ENCODE measurements at regions not wholly inside any gene's neighbourhood (a gene's known extent, or its start where the extent isn't known, plus 50 kb on each side); places are given as distances from the start of the nearest gene placed in this dataset.
"Not testable (repeated sequence)": the region's sequence is repeated elsewhere in the genome, so short reads cannot be mapped to it uniquely, and the experiment has no call there.

DNA sequence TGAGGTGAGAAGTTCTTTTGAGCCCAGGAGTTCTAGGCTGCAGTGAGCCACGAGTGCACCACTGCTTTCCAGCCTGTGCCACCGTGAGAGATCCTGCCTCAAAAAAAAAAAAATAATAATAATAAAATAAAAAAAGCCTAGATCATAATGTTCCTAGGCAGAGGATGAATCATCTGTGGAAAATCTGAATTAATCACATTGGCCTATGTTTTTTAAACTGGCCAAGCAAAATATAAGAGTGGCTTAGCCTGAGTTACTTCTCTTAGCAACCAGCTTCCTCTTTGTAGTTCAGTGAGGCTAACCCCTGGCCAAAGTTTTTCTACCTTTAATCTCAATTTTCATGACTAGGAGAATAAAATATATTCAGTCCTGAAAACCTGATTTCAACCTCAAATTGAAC lies 614.6 kb downstream of the PPP4R3C start:
- no peak for DNase-seq

DNA sequence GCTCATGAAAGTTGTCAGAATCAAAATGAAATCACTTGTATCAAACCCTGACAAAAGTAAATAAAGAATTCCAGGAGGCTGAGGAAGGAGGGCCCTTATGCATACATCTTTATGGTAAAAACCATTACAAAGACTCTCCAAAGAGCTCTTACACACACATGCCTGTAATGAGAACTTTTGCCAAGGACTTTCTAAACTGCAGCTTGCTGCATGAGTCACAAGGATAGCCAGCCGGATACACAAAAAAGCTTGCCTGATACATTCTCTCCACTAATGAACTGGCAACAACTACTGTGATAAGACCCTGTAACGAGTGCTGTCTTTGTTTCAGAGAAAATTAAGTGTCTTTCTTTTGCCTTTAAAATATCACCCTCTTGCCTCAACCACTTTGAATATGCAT lies 618.1 kb downstream of the PPP4R3C start:
- DNase-seq = no peak

DNA sequence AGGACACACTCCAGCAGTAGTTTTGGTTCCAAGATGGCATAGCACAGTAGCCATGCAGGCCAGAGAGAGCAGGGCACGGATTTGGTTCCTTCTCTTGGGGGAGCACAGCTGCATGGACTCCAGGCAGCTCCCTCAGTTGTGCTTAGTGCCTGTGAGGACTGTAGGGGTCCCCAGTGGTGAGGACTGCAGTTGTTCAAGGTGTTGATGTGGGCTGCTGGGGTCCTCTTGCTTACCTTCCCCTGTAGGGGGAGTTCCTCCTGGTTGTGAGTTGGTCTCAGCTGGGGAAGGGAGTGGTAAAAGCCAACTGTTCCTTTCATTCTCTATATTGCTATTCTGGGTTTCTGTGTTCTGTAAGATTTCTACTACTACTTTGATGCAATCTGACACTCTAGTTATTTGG lies 606.5 kb downstream of the MAGEB5 start:
- no peak for DNase-seq

DNA sequence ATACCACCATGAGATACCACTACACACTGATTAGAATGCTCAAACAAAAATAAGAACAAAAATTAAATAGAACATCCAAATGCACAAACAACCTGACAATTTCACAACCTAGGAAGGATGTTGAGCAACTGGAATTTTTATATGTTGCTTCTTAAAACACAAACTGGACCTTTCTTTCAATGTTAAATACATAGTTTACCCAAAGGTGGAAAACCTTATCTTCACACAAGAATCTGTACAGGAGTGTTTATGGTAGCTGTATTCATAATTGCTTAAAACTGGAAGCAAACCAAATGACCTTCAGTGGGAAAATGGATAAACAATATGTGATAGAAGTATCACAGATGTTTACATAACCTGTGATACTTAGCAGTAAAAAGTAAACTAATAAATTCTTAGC lies 573.8 kb downstream of the MAGEB5 start:
- no peak for DNase-seq

DNA sequence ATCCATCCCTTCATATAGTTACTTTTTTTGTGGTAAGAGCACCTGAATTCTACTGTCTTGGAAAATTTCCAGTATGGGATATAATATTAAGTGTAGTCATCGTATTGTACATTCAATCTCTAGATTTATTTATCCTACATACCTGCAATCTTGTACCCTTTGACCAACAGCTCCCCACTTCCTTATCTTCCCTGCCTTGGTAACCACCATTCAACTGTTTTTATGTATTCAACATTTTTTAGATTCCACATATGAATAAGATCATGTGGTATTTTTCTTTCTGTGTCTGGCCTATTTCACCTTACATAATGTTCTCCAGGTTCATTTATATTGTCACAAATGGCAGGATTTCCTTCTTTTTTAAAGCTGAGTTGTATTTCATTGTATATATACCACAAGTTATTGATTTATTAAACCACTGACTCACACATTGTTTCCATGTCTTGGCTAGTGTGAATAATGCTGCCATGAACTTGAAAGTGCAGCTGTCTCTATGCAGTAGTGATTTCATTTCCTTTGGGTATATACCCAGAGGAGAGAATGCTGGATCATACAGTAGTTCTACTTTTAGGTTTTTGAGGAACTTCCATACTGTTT lies 572.5 kb downstream of the MAGEB5 start:
- DNase-seq = no peak

DNA sequence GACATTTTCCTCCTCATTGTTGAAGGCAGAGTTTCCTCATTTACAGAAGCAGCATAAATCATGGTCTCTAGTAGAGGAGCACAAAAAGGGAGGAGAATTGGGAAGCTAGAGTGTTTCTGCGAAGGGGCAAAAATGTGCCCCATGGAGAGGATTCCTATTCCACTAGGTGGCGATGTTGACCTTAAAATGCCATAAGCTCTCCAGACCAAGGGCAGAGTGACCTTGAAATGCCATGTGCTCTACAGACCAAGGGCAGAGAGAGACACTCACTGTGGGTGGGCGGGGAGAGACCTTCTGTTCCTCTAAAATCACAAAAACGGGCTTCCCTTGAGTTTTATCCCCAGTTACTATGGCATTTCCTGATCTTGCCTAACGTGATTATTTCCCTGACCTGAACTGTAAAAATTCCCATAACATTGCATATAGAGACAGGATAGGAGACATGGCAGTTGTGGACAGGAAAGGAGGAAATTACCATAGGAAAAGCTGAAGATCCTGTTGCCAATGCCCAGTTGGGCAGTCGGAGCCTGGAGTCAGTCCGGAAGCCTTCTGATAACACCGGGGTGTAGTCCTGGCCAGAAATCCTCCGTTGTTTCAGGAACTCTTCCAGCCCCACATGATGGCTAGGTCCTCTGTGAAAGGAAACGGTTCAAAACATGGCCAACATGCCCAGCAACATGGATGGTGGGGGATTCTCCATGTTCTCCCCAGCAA lies 567.7 kb downstream of the MAGEB5 start:
- no peak for DNase-seq

DNA sequence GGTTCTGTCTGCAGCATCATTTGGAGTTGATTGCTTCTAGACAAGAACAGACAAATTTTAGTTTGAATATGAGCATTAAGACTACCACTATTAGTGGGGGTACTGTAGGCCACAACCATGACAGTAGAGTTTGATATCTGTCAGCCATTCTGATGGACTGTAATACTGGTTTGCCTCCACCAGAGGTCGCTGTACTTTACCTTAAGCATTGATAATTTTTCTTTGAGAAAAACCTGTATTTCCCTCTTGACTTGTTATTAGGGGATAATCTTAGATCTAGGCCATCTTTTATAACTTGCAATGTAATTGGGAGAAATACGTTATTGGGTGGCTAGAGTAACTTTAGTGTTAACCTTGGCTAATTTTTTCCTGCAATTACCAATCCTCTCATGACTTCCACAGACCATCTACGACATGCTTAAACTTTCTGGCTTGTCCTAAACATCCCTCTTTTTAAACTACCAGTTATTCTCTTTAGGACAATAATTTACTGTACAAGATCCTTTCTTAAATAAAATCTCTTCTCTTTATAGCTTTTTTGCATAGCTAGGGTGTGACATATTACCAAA lies 562.4 kb downstream of the MAGEB5 start:
- DNase-seq = no peak

DNA sequence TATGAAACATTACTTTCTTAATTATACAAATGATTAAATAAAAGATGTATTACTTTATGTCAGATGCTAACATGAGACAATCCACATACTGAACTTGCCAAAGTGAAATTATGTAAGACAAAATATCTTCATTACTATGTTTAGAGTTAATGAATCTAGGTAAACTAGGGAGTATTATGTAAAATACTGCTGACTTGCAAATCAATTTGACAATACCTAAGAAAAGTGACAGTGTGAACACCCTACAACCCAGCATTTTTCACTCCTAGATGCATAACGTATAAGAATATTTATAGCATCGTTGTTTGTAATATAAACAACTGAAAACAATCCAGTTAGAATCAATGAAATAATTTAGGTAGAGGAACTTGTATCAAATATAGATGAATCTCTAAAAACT lies 546.3 kb downstream of the MAGEB5 start:
- DNase-seq = no peak

DNA sequence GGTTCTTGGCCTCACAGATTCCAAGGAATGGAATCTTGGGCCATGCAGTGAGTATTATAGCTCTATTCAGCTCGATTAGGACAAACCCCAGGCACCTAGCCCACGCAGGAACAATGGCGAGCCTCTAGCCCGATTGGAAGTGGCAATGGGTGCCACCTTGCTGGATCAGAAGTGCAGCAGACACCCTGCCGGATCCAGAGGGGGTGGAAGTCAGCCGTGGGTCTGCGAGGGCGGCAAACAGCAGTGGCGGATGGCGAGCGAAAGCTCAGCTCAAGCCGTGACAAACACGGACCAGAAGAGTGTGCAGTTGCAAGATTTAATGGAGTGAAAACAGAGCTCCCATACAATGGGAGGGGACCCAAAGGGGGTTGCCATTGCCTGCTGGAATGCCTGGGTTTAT lies 539.8 kb downstream of the MAGEB5 start:
- DNase-seq = not testable (repeated sequence)

DNA sequence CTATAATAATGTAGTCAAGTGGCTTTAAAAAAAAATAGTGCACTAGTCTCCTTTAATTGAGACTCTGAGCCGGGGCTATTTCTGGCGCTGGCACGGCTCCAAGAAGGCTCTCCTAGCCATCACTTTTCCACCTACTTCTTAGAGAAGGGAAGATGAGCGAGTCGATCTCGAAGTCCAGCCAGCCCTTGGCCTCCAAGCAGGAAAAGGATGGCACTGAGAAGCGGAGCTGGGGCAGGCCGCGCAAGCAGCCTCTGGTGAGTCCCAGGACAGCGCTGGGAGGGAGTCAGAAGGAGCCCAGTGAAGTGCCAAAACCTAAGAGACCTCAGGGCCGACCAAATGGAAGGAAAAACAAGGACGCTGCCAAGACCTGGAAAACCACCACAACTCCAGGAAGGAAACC lies 531.9 kb downstream of the MAGEB5 start:
- DNase-seq = no peak

DNA sequence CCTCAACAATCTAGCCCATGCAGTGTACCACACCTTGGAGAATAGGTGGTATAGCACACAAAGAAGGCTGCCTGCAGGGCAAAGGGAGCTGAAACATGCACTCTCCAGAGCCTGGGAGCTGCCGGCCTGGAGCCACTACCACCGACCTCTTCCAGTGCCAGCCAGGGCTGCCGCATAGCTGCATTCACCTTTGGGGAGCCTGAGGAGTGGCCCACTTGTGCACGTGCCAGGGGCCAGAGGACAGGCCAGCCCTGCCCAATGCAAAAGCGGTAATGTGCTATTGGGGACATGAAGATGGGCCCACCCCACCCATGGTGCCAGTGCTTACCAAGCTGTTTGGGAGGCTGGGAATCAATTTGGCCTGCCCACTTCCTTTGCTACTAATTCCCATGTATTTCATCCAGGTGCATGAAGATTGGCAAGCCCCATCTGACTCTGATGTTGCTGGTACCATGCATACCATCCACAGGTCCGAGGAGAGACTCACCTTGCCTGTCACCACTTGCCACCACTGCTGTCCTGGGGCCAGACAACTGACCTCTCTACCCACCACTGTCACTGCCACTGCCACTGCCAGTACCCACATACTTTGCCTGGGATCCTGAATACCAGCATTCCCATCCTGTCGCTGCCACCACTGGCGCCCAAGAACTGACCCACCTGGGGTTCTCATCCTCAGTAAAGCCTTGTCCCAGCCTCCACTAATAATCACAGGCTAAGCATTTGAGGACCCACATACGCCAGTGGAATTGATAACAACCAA lies 506.9 kb downstream of the MAGEB5 start:
- no peak for DNase-seq

DNA sequence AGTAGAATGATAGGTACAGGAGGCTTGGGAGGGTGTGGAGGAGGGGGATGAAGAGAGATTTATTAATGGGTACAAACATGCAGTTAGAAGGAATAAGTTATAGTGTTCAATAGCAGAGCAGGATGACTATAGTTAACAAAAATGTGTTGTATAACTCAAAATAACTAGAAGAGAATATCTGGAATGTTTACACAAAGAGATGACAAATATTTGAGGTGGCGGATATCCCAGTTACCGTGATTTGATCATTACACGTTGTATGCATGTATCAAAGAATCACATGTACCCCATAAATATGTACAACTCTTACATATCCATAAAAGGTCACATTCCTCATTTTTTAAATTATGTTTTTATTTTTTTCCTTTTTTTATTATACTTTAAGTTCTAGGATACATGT lies 456.6 kb downstream of the MAGEB5 start:
- no peak for DNase-seq

DNA sequence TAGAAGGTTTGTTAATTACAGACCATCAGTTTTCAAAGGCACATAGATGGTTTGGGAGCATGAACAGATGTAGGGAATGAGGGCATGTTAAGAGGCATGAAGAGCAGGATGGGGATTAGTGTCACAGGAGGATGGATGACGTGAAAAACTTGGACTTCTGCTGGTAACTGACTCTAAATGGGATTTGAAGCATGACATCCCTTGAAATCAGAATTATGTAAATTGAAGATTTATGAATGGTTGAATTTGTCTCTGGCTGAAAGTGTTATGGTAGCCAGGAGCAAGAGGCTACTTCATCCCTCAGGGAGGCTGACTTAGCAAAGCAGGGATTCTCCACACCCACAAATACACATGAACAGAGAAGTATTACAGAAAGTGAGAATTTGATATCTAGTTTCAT lies 454.6 kb downstream of the MAGEB5 start:
- DNase-seq = no peak

DNA sequence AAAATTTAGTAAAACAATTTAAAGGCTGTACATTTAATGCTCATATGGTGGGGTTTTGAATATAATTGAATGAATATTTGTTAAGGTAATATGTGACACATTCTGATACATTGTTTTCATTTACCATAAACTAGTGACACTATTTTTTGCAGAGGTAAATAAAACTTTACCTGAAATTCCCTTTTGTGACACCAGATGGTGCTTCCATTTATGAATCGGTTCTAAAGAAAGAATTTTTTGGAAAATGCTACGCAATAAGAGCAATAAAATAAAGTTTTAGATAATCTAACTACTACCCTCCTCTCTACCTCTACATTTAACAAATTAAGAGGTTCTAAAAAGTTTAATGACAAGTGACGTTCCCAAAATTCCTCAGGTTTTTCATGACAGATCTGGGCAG lies 448.9 kb downstream of the MAGEB5 start:
- DNase-seq = no peak

DNA sequence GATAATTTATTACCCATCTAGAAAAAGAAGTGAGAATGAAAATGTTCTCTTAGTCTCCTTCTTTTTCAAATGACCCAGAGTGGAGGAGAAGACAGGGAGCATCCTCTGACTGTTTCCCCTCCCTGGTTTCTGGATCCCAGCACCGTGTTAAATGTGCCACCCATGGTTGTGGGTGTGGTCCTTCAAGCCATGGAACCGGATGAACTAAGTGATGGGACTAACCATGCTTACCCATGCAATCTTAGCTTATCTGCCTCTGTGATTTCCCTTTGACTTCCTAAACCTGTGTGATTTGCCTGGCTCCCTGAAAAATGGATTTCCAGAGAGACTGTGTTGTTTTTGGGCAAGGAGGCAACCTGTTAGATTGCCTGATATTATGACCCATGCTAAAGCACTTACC lies 437.1 kb downstream of the MAGEB5 start:
- no peak for DNase-seq

DNA sequence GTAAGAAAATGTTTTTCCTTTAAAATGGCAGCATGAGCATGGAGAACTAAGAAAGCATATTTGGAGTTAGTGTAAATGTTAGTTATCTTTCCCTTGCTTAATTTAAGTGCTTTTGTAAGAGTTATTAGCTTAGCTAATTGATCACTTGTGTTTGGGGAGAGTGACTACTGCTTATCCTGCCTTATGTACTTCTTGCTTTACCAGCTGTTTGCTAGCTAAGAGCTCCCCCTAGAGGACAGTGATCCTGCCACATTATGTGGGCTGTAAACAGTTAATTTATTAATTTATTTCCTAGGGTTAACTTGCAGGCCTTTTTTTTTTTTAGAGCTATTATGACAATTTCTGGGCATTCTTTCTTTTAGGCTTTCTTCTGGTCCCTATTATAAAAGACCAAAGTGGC lies 435.8 kb downstream of the MAGEB5 start:
- no peak for DNase-seq

DNA sequence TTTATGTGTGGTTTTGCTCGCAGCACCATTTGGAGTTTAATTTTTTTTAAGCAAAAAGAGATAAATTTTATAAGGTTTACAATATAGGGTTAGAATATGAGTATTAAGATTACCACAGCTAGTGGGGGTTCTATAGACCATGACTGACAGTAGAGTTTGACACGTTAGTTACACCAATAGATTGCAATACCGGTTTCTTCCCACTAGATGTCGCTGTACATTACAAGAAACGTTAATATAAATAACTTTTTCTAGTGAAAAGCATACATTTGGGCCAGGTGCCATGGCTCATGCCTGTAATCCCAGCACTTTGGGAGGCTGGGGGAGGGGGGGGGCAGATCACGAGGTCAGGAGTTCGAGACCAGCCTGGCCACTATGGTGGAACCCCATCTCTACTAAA lies 433.6 kb downstream of the MAGEB5 start:
- no peak for DNase-seq

DNA sequence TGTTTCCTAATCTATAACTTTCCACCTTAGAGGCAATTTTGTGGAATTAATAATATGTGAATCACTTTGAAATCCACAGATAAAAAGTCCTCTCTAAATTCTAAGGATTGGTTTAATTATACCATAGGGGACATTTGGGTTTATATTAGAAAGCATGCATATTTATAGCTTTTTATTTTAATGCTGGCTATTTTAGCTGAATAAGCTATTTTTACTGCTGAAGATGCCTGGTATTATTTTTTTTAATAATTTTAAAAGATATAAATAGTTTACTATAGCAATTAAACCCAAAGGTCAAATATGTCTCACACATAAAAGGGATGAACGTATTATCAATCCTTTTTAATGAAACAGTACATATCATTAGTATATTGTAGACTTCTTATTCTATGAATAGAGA lies 415.4 kb downstream of the MAGEB5 start:
- DNase-seq = no peak

DNA sequence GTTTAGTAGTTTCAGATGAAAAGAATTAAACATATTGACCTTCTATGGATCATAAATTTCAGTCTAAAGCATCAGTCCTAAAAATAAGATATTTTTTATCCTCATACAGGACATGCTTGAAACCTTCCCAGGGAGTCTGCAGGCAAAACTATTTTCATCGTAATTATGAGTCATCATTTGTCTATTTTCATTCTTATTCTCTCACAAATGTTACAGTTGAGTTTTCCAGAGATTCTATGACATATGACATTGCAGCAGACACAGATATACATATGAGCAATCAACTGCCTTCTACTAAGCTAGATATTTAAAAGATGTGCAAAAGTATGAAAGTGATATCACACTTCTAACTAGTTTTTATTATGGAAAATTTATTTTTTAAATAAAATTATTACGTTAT lies 398.0 kb downstream of the MAGEB5 start:
- DNase-seq = no peak

DNA sequence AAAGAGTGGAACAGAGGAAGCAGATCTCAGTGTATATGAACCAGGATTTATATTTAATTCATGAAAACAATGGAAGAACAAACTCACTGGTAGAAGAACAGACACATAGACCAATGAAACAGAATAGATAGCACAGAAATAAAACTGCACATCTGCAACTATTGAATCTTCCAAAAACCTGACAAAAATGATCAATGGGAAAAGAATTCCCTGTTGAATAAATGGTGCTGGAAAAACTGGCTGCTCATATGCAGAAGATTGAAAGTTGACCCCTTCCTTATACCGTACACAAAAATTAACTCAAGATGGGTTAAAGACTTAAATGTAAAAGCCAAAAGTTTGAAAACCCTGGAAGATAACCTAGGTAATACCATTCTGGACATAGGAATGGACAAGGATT lies 391.0 kb downstream of the MAGEB5 start:
- no peak for DNase-seq

DNA sequence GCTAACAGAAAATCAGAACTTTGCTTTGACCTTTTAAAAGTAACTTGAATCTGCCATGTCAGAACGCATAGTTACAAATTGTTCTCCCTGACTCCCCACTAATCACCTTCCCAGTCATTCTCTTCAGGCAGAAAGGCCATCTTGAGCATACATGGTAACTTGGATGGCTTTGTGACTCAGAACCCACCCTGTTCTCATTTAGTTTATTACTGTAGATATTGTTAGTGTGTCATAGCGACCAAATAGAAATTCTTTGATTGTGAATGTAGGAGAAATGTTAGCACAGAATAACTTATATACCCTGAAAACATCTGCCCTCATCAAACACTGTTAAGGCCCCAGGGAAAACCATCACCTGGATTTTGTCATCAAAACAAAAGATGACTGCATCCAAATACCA lies 382.0 kb downstream of the MAGEB5 start:
- DNase-seq = no peak

DNA sequence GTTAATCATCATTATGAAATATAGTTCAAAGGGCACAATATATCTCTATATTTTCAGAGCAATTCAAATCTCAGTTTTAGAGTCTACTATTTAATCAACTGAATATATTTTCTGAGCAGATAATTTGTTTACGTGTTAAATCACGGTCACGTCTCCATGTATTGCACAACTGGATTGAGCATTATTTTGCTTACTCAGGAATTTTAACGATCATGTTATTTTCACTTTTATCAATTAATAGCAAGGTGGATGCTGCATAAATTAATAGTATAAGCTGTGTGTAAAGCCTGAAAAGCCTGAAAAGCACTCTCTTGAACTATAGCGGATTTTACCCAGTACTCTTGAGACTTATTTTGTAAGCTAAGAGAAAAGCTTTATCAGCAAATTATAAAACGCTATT lies 374.9 kb downstream of the MAGEB5 start:
- no peak for DNase-seq

DNA sequence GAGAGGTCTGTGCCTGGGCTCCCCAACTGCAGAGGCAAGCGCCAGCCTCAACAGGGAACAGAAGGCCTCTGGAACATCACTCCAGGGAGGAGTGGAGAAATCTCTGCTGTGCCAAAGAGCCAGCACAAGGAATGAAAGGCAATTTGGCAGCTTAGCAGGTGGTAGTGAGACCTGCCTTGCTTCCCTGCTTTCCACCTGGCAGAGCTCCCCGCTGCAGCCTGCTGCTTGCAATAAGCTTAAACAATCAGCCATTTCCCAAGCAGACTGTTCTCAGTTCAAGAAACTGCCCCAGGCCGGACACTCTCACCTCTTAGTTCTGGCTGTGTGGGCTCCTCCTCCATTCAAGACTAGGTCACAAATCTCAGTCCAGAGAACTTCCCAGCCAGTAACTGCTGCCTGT lies 370.6 kb downstream of the MAGEB5 start:
- no peak for DNase-seq

DNA sequence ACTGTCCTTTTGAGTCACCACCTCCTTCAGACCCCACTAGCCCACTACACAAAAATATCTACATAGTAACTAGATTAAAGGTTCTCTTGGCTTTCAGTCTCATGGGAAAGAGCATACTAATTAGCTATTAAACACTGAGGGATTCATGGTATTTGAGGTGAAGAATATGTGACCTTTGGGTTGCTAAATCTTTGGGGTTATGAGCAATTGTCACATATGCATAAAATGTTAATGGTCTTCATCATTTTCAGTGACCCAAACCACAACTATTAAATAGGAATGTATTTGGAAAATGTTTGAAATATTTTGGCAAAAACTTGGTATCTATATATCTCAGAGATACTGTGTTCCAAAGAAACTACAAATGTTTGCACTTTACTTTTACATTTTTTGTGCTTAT lies 365.1 kb downstream of the MAGEB5 start:
- no peak for DNase-seq

Measured in NCI-H2107 (cell line).